Glomerular visceral epithelial cell (primary cell): ENCODE measurements at regions not wholly inside any gene's neighbourhood (a gene's known extent, or its start where the extent isn't known, plus 50 kb on each side); places are given as distances from the start of the nearest gene placed in this dataset.

Experiments
- DNase-seq: peaks from one replicate; pipeline ENCODE4 v3.0.0-alpha.2; 2016; ENCODE audit errors: extremely low spot score

- DNase-seq = no peak
These were observed 254.8 kb upstream of the ZNF32 start for GRCh38 chr10:43903451-43903850.

GRCh38 chr10:43902842-43903241 lies 254.2 kb upstream of the ZNF32 start:
- DNase-seq = no peak

- DNase-seq = no peak
These were observed 253.2 kb upstream of the ZNF32 start for GRCh38 chr10:43901744-43902504.

- no peak for DNase-seq
These were observed 252.6 kb upstream of the ZNF32 start for GRCh38 chr10:43901302-43901701.

GRCh38 chr10:43900571-43900970 lies 251.9 kb upstream of the ZNF32 start:
- no peak for DNase-seq

GRCh38 chr10:43899224-43899959 lies 250.7 kb upstream of the ZNF32 start:
- DNase-seq = peak; percentile 9

GRCh38 chr10:43898592-43898991 lies 249.9 kb upstream of the ZNF32 start:
- no peak for DNase-seq

- DNase-seq = no peak
These were observed 249.2 kb upstream of the ZNF32 start for GRCh38 chr10:43897765-43898419.

GRCh38 chr10:43892062-43892770 lies 243.5 kb upstream of the ZNF32 start:
- DNase-seq = peak; percentile 62

- peak; percentile 32 for DNase-seq
These were observed 242.6 kb upstream of the ZNF32 start for GRCh38 chr10:43891241-43891640.

GRCh38 chr10:43890124-43890523 lies 241.4 kb upstream of the ZNF32 start:
- peak; percentile 17 for DNase-seq

GRCh38 chr10:43888586-43888985 lies 239.9 kb upstream of the ZNF32 start:
- no peak for DNase-seq

- DNase-seq = no peak
These were observed 237.2 kb upstream of the ZNF32 start for GRCh38 chr10:43885842-43886241.

- DNase-seq = no peak
These were observed 236.6 kb upstream of the ZNF32 start for GRCh38 chr10:43885252-43885651.

- DNase-seq = no peak
These were observed 235.9 kb upstream of the ZNF32 start for GRCh38 chr10:43884501-43885105.

- no peak for DNase-seq
These were observed 234.0 kb upstream of the ZNF32 start for GRCh38 chr10:43882711-43883110.

- no peak for DNase-seq
These were observed 233.0 kb upstream of the ZNF32 start for GRCh38 chr10:43881657-43882056.

- DNase-seq = no peak
These were observed 231.5 kb upstream of the ZNF32 start for GRCh38 chr10:43880160-43880559.

GRCh38 chr10:43879742-43880141 lies 231.1 kb upstream of the ZNF32 start:
- DNase-seq = no peak

- no peak for DNase-seq
These were observed 230.5 kb upstream of the ZNF32 start for GRCh38 chr10:43879162-43879561.

GRCh38 chr10:43878386-43878785 lies 229.7 kb upstream of the ZNF32 start:
- no peak for DNase-seq

GRCh38 chr10:43876976-43877375 lies 228.3 kb upstream of the ZNF32 start:
- DNase-seq = no peak
